ENCODE measurements at regions not wholly inside any gene's neighbourhood (a gene's known extent, or its start where the extent isn't known, plus 50 kb on each side); places are given as distances from the start of the nearest gene placed in this dataset.
"Not testable (repeated sequence)": the region's sequence is repeated elsewhere in the genome, so short reads cannot be mapped to it uniquely, and the experiment has no call there.

DNA sequence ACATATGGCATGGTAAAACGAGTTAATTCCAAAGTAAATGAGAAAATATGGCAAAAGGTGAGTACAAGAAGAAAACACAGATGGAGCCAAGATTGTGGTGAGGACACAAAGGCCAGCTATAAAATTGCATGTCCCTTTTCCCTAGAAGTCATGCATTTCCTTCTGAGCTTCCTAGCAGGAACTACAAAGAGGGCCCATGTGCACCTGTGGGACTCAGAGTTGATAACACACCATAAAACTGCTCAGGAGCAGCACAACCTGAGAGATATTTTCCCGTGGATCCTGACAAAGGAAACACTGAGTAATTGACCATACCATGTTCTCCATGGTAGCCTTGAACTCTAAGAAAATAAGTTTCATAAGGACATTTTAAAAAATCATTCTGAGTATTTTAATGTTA lies 228.3 kb downstream of the DLEU7 start:
- no peak for DNase-seq (ENCODE audit: low spot score)
- in situ Hi-C loops (cut with HindIII; ENCODE audit: low sequenced_read_pairs) = no loop called here

- in situ Hi-C loops (cut with HindIII; ENCODE audit: low sequenced_read_pairs) = no loop called here
- no peak for DNase-seq (ENCODE audit: low spot score)
Measured at GRCh38 chr13:50616101-50616500, 227.4 kb downstream of the DLEU7 start.

GRCh38 chr13:50617134-50617721 lies 226.3 kb downstream of the DLEU7 start:
- in situ Hi-C loops (cut with HindIII; ENCODE audit: low sequenced_read_pairs) = no loop called here
- DNase-seq (ENCODE audit: low spot score) = no peak

DNA sequence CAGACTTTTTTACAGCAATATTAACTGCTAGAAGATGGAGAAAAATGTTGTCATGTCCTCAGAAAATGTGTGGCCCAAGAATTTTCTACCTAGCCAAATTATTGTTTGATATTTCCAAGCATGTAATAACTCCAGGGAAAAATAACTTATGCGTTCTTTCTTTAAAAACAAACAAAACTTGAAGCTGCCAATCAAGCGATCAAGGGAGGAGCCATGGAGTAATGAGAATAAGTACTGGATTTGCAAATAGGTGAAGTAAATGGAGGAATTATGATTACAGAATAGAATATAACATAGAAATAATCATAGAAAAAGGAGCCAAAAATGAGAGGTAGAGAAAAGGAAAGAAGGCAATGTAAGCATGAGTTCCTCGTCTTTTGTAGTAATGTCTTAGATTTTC lies 225.3 kb downstream of the DLEU7 start:
- in situ Hi-C loops (cut with HindIII; ENCODE audit: low sequenced_read_pairs) = no loop called here
- no peak for DNase-seq (ENCODE audit: low spot score)

GRCh38 chr13:50626101-50626547 lies 217.4 kb downstream of the DLEU7 start:
- DNase-seq (ENCODE audit: low spot score) = no peak
- in situ Hi-C loops (cut with HindIII; ENCODE audit: low sequenced_read_pairs) = no loop called here

- in situ Hi-C loops (cut with HindIII; ENCODE audit: low sequenced_read_pairs) = no loop called here
- DNase-seq (ENCODE audit: low spot score) = no peak
Measured at GRCh38 chr13:50627111-50627510, 216.4 kb downstream of the DLEU7 start.

DNA sequence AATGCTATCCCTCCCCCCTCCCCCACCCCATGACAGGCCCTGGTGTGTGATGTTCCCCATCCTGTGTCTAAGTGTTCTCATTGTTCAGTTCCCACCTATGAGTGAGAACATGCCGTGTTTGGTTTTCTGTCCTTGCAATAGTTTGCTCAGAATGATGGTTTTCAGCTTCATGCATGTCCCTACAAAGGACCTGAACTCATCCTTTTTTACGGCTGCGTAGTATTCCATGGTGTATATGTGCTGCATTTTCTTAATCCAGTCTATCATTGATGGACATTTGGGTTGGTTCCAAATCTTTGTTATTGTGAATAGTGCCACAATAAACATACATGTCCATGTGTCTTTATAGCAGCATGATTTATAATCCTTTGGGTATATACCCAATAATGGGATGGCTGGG lies 215.0 kb downstream of the DLEU7 start:
- in situ Hi-C loops (cut with HindIII; ENCODE audit: low sequenced_read_pairs) = not testable (repeated sequence)

GRCh38 chr13:50629497-50629896 lies 214.0 kb downstream of the DLEU7 start:
- in situ Hi-C loops (cut with HindIII; ENCODE audit: low sequenced_read_pairs) = no loop called here
- DNase-seq (ENCODE audit: low spot score) = no peak

More for the DNA sequence above, 215.0 kb downstream of the DLEU7 start:
- not testable (repeated sequence) for DNase-seq (ENCODE audit: low spot score)

DNA sequence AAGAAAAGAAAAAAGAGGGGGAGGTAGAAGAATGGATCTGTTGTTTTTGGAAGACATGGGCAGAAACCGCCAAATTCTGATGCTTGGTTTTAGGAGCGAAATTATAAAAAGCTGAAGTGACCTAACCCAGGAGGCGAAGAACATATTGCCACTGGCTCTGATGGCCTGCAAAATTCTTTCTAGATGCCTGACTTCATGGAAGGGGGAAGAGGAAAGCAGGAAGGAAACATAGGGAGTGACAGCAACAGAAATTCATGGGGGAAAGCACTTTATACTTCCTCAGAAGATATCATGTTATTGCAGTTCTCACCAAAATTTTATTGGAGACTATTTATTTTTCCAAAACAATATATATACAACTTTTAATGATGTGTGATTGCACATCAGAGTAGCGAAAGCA lies 213.5 kb downstream of the DLEU7 start:
- no peak for DNase-seq (ENCODE audit: low spot score)
- in situ Hi-C loops (cut with HindIII; ENCODE audit: low sequenced_read_pairs) = no loop called here

- in situ Hi-C loops (cut with HindIII; ENCODE audit: low sequenced_read_pairs) = no loop called here
- DNase-seq (ENCODE audit: low spot score) = peak; percentile 64
Measured at GRCh38 chr13:50631041-50631440, 212.5 kb downstream of the DLEU7 start.

GRCh38 chr13:50634339-50634738 lies 209.2 kb downstream of the DLEU7 start:
- DNase-seq (ENCODE audit: low spot score) = no peak
- in situ Hi-C loops (cut with HindIII; ENCODE audit: low sequenced_read_pairs) = no loop called here

GRCh38 chr13:50635504-50635903 lies 208.0 kb downstream of the DLEU7 start:
- in situ Hi-C loops (cut with HindIII; ENCODE audit: low sequenced_read_pairs) = no loop called here

GRCh38 chr13:50636007-50636704 lies 207.3 kb downstream of the DLEU7 start:
- DNase-seq (ENCODE audit: low spot score) = no peak
- in situ Hi-C loops (cut with HindIII; ENCODE audit: low sequenced_read_pairs) = no loop called here

More at GRCh38 chr13:50635504-50635903, 208.0 kb downstream of the DLEU7 start:
- no peak for DNase-seq (ENCODE audit: low spot score)

DNA sequence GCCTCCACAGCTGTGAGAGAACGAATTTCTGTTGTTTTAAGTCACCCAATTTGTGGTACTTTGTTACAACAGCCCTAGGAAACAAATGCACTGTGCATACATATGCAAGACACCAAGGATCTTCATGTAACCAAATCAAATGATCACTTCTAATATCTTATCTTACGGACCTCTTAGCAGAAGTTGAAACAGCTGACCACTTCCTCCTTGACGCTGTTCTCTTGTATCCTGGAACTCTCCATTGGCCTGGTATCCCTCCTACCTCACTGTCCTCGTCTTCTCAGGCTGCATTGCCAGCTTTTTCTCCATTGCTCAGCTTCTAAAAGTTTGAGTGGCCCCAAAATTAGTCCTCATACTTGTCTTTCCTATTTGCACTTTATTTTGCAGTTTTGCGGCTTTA lies 200.4 kb downstream of the DLEU7 start:
- no peak for DNase-seq (ENCODE audit: low spot score)
- in situ Hi-C loops (cut with HindIII; ENCODE audit: low sequenced_read_pairs) = no loop called here

- in situ Hi-C loops (cut with HindIII; ENCODE audit: low sequenced_read_pairs) = no loop called here
- no peak for DNase-seq (ENCODE audit: low spot score)
Measured at GRCh38 chr13:50644081-50644871, 199.2 kb downstream of the DLEU7 start.

- in situ Hi-C loops (cut with HindIII; ENCODE audit: low sequenced_read_pairs) = no loop called here
- DNase-seq (ENCODE audit: low spot score) = no peak
Measured at GRCh38 chr13:50645092-50645491, 198.4 kb downstream of the DLEU7 start.

GRCh38 chr13:50646070-50646469 lies 197.4 kb downstream of the DLEU7 start:
- in situ Hi-C loops (cut with HindIII; ENCODE audit: low sequenced_read_pairs) = no loop called here
- no peak for DNase-seq (ENCODE audit: low spot score)

DNA sequence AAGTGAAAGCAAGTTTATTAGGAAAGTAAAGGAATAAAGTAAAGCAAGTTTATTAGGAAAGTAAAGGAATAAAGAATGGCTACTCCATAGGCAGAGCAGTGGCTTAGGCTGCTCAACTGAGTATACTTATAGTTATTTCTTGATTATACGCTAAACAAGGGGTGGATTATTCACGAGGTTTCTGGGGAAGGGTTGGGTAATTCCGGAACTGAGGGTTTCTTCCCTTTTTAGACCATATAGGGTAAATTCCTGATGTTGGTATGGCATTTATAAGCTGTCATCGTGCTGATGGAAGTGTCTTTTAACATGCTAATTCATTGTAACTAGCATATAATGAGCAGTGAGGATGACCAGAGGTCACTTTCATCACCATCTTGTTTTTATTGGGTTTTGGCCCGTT lies 194.3 kb downstream of the DLEU7 start:
- in situ Hi-C loops (cut with HindIII; ENCODE audit: low sequenced_read_pairs) = no loop called here
- DNase-seq (ENCODE audit: low spot score) = no peak

- no peak for DNase-seq (ENCODE audit: low spot score)
- in situ Hi-C loops (cut with HindIII; ENCODE audit: low sequenced_read_pairs) = no loop called here
Measured at GRCh38 chr13:50650592-50651504, 192.6 kb downstream of the DLEU7 start.
